AG08396 (cell line): ENCODE measurements at regions not wholly inside any gene's neighbourhood (a gene's known extent, or its start where the extent isn't known, plus 50 kb on each side); places are given as distances from the start of the nearest gene placed in this dataset.
A peak's percentile ranks its signal among the peaks of the same experiment; 100 is the strongest.
"Not testable (repeated sequence)": the region's sequence is repeated elsewhere in the genome, so short reads cannot be mapped to it uniquely, and the experiment has no call there.

Source experiments
- DNase-seq: peaks from one replicate; pipeline ENCODE4 v3.0.0; 2012; ENCODE audit warnings: low spot score, mixed read lengths

DNA sequence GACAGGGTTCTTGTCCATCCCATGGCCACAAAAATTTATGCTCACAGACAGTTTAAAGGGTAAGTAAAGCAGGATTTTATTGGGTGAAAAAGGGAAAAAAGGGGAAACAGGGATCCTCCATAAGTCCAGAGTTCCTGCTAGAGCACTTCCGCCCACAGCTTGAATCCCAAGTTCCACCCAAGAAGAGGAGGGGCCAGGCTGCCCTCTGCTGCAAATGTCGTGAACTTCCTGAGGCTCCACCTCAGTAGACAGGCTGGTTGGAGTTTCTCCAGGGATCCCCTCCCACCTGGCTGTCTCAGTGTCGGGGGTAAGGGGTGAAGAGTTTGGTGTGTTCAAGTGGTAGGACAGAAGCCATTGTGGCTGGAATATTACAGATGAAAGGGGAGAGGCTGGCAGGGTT, 275.0 kb upstream of the SGCD start:
- no peak for DNase-seq

DNA sequence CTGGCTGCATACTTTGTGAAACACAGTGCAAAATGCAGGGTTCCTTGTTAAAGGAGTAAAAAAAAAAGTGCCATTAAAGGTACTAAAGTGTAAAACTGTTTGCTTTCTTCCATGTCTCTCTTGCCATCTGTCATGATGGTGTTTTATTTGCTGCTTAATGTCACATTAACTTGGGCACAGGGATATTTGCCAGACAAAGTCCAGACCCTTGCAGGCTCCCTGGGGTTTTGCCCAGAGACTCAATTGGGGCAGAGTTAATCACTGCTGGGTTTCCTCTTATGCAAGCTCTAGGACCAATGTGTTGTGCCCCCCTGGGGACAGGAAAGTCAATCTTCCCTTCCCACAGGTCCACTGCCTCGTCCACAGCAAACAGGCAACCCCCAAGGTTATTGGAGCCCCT, 274.3 kb upstream of the SGCD start:
- no peak for DNase-seq

DNA sequence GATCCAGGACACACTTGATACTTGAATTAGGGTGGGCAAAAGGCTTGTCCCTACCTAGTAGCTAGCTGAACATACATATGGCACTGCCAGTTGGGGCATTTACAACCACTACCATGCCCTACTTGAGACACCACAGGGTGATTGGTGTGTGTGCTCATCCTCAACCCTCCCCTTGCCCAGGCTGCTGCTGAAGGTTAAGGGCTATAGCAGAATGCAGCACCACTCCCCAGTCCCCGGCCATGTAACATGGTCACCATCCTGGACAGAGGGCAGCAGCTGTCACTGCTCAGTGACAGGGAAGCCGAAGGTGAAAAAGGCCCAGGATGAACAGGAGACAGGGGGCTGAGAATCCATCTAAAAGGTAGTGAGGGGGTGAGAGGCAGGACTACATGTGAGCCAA, 273.9 kb upstream of the SGCD start:
- DNase-seq = no peak

GRCh38 chr5:156076912-156077311, 250.1 kb upstream of the SGCD start:
- no peak for DNase-seq

DNA sequence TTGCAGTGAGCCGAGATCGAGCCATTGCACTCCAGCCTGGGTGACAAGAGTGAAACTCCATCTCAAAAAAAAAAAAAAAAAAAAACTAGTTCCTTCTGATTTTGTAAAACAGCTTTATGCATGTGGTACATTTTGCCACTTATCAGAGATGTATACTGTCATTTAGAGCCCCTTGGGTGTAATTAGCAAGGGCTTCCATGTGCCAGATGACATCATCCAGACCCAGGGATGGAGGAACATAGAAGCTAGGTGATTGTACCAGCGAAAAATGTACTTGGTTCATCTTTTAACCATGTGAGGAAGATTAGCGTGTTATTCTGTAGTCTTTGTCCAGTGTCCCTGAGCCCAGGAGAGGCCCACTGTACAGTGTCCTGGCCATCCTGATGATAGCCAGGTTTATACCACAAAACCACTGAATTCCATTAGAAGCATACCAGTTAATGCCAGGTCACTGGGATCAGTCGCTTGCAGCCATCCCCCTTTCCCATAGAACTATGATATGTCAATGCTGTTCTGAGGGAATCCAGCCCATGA, 239.3 kb upstream of the SGCD start:
- DNase-seq = no peak

DNA sequence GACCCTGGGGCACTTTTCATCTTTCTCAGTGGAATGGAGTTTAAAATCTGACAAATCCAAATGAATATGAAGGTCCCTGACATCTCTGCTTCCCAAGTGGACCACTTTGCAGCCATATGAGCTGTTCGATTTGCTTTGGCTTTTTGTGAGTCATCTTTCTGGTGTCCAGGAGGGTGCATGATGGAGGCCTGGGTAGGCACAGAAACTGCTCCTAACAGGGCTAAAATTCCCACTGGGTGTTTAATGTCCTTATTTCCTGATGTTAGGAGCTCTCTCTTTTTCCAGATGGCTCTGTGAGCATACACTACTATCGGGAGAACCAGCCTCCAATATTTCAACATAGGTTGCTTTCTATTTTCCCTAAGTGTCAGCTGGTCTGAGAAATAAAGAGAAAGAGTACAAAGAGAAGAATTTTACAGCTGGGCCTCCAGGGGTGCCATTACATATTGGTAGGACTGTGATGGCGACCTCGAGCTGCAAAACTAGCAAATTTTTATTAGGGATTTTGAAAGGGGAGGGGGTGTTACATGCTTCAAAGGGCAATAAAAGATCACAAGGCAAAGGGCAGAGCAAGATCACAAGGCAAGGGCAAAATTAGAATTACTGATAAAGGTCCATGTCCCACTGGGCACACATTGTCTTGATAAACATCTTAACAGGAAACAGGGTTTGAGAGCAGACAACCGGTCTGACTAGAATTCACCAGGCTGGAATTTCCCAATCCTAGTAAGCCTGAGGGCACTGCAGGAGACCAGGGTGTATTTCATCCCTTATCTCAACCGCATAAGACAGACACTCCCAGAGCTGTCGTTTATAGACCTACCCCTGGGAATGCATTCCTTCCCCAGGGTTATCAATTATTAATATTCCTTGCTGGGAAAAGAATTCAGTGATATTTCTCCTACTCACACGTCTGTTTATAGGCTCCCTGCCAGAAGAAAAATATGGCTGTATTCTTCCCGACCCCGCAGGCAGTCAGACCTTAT, 236.7 kb upstream of the SGCD start:
- DNase-seq = not testable (repeated sequence)

GRCh38 chr5:156093024-156093423, 233.9 kb upstream of the SGCD start:
- DNase-seq = no peak

DNA sequence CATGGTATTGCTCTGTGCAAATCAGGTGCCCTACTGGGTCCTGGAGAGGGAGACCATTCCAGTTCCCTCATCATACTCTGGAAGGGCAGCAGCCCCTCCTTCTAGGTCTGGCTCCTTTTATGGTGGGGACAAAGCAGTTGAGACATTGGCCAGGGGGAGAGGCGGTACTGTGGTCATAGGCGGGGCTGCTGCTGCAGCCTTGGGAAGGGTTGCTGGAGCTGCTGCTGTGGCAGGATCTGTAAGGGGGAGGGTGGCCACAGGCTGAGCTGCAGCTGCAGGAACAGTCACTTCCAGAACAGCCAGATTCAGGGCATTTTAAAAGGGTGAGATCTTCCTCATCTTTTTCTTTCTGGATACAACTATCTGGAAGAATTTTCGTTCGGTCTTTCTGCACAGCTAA, 233.0 kb upstream of the SGCD start:
- DNase-seq = peak; percentile 23

GRCh38 chr5:156095709-156096241, 231.2 kb upstream of the SGCD start:
- DNase-seq = no peak

DNA sequence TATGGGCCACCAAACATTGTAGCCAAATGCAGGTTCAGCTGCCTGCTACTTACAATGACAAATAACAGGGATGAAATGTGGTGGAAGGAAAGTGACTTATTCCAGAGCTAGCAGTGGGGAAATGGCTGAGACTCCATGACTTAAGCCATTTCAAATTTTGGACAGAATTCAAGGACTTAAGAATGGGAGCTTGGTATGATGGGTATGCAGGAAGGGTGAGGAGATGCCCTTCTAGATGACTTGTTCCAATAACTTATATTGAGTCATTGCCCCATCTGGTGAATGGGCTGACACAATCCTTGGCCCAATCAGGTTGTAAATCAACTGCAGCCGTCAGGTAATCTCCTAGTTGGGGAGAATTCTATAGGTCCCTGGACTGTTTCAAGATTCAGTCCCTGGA, 230.7 kb upstream of the SGCD start:
- DNase-seq = peak; percentile 15

- DNase-seq = no peak
Measured at GRCh38 chr5:156103155-156103885, 223.6 kb upstream of the SGCD start.

GRCh38 chr5:156109317-156110023, 217.5 kb upstream of the SGCD start:
- no peak for DNase-seq

DNA sequence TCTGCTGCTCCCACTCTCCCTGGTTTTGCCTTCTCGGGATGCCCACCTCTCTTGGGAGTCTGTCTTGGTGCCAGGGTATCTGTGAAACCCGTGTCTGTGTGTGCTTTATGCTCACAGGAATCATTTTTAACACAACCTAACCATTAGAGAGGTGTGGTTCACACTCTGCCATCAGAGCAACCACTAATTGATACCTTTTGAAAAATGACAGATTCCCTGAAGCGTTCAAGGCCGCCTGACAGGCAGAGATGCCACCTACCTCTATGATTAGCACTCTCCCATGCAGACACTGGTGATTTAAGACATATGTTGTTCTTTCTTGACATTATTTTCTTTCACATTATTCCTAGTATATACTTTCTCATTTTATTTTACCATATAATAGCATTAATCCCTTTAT, 207.3 kb upstream of the SGCD start:
- DNase-seq = no peak

DNA sequence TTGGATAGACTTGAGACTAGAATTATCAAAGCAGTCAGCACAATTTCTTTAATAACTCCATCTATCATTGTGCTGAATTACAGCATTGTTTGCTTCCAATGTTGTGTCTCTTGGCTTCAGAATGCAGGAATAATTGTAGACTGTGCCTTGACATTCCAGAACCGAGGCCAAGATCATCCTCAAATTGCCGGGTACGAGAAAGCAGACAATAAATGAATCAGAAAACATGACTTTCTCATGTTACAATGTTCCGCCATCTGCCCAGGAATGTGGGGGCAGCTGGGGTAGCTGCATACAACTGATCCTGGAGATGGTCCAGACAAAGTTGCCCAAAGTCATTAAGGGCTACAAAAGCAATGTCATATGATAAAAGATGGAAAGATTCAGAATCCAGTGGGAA, 206.2 kb upstream of the SGCD start:
- peak; percentile 8 for DNase-seq

GRCh38 chr5:156121234-156121633, 205.7 kb upstream of the SGCD start:
- DNase-seq = peak; percentile 13

DNA sequence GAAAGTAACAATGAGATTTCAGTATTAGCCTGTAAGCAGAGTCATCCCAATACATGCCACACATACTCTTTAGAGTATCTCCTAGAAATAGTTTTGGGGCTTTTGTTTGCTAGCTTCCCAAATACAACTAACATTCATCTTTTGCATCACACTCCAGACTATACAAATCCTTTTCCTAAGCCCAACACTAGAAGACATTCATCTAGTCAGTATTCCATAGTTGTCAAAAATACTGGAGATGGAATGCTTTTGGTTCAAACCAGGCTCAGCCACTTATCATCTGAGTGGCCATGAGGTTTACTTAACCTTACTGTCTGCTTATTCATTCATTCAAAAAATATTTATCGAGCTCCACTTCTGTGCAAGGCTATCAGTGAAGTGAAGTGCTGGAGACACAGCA, 205.1 kb upstream of the SGCD start:
- no peak for DNase-seq

DNA sequence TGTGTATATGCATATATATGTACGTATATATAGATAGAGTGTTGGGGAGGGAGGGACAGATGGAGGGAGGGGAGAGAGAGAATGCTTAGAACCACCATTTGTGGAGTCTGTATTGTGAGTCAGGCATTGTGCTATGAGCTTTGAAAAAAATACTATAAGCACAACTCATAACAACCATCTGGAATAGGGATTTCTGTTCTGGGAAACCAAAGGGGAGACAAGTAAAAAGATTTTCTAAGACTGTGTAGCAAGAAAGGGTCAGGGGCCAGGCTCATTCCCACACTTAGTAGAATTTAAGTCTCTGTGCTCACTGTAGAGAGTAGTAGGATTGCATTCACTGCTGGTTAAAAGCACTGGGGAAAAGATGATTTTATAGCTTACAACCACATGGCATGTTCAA, 202.3 kb upstream of the SGCD start:
- no peak for DNase-seq

DNA sequence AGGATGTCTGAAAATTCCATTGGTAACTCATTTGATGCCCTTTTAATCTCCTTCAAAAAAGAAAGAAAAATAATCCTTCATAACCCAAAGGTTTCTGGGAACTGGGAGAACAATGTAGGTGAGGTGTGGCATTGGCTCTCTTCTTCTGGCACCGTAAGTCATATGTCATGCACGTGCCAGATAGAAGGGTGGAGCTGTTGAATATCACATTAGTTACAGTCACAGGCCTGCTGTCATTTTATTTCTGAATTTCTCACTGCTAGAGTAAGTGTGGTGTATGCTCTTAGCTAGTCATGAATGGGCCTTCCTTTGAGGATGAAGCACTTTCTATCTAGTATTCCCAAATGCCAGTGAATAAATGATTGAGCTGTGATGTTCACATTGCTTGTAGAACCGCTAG, 201.8 kb upstream of the SGCD start:
- DNase-seq = no peak

- DNase-seq = no peak
Measured at GRCh38 chr5:156126716-156127115, 200.2 kb upstream of the SGCD start.

DNA sequence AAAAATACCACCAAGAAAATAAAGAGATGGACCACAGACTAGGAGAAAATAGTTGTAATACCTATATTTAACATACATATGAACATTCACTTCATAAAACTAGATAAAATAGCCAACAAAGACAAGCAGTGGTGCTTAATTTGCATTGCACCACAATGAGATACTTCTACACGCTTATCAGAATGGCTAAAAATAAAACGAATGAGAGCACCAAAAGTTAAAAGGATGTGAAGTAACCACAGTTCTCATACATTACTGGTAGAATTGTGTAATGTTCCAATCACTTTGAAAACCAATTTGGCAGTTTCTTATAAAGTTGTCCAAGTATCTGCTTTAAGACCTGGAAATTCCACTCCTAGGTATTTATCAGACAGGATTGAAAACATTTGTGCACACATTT, 198.9 kb upstream of the SGCD start:
- DNase-seq = no peak

- no peak for DNase-seq
Measured at GRCh38 chr5:156134216-156134615, 192.7 kb upstream of the SGCD start.

- no peak for DNase-seq
Measured at GRCh38 chr5:156135531-156135930, 191.4 kb upstream of the SGCD start.
